ENCODE measurements at regions not wholly inside any gene's neighbourhood (a gene's known extent, or its start where the extent isn't known, plus 50 kb on each side); places are given as distances from the start of the nearest gene placed in this dataset.

GRCh38 chr4:60814549-60814948, 385.6 kb upstream of the ADGRL3 start:
- TF ChIP-seq EP300 (IDR thresholded peaks at IDR 0.05; ENCODE audit: borderline replicate concordance in 1 of 2, low read depth in 2 of 2, low read length in 2 of 2) (no peak), POLR2AphosphoS5 (IDR thresholded peaks at IDR 0.05; ENCODE audit: low read depth, low read length) (no peak), SRF (IDR thresholded peaks at IDR 0.05; ENCODE audit: low read depth, low read length) (no peak), POLR2A (IDR thresholded peaks at IDR 0.05; ENCODE audit: control extremely low read depth in 1 of 2, low read depth in 2 of 2, low read length in 2 of 2) (no peak)
- CTCF ChIA-PET (ENCODE audit: partially characterized antibody) = no interaction called here
- no peak for FAIRE-seq

More at GRCh38 chr4:60814549-60814948, 385.6 kb upstream of the ADGRL3 start:
- H3K14ac ChIP-seq (ENCODE audit: insufficient read length) = no peak overlapping the region
- H3K4me1 ChIP-seq (replicated peaks in 1 of 4; ENCODE audit: control insufficient read depth in 3 of 4, insufficient read depth in 4 of 4, low read length in 3 of 4) = no peaks in the 10 kb centered on the region
- H4K20me1 ChIP-seq (replicated peaks in 1 of 2; ENCODE audit: control insufficient read depth in 1 of 2, insufficient read depth in 2 of 2, low read length in 2 of 2) = no peaks in the 10 kb centered on the region
- no peaks in the 10 kb centered on the region for H3K36me3 ChIP-seq (ENCODE audit: control insufficient read depth in 2 of 4, insufficient read depth in 4 of 4, low read length in 3 of 4)
- no peak overlapping the region for H2BK20ac ChIP-seq (ENCODE audit: low read length)
- no peak overlapping the region for H3K4ac ChIP-seq (replicated peaks; ENCODE audit: insufficient read length, low read depth, low read length)
- H2BK15ac ChIP-seq (ENCODE audit: low read length) = no peak overlapping the region
- no peak overlapping the region for H3K4me2 ChIP-seq (ENCODE audit: insufficient read depth in 1 of 2, low read depth in 2 of 2, low read length in 2 of 2)
- H2AK5ac ChIP-seq (ENCODE audit: low read depth, low read length) = no peak overlapping the region
- no peak overlapping the region for H4K8ac ChIP-seq (ENCODE audit: extremely low read depth, insufficient read depth, low read length)
- no peak overlapping the region for H2AFZ ChIP-seq (ENCODE audit: low read length)
- H3K18ac ChIP-seq (ENCODE audit: extremely low read depth, low read length) = no peak overlapping the region
- POLR2A ChIA-PET (ENCODE audit: partially characterized antibody) = no interaction called here
- no peak overlapping the region for H4K5ac ChIP-seq (ENCODE audit: insufficient read length, low read depth, low read length)
- H2BK12ac ChIP-seq (ENCODE audit: low read depth, low read length) = no peak overlapping the region
- H3K4me3 ChIP-seq (ENCODE audit: extremely low read depth in 1 of 4, insufficient read depth in 2 of 4, low read depth in 3 of 4, low read length in 4 of 4) = no peak overlapping the region
- 88% methylated on average over 4 of the region's 4 CpGs; no CpG with 5 or more reads in 1 of the 2 experiments for WGBS, 2 experiments (ENCODE audit: extremely low coverage in 1 of 2, insufficient coverage in 1 of 2, insufficient read length in 1 of 2, insufficient replicate concordance in 2 of 2, low coverage in 1 of 2, low lambda C conversion rate in 2 of 2, missing lambda C conversion rate in 1 of 2)
- H3K9ac ChIP-seq (replicated peaks in 1 of 4; ENCODE audit: extremely low read depth in 1 of 4, low read depth in 3 of 4, low read length in 3 of 4) = no peak overlapping the region
- no peaks in the 10 kb centered on the region for H3K9me3 ChIP-seq (ENCODE audit: insufficient read depth in 2 of 2, low read depth in 1 of 2, low read length in 1 of 2)
- no peak overlapping the region for H4K91ac ChIP-seq (replicated peaks; ENCODE audit: insufficient read length, low read length)
- H2BK5ac ChIP-seq (ENCODE audit: low read depth, low read length) = no peak overlapping the region
- no peak overlapping the region for H2BK120ac ChIP-seq (replicated peaks; ENCODE audit: low read depth, low read length)
- DNase-seq (ENCODE audit: low read depth in 1 of 2, low spot score in 2 of 2) = no peak
- no peaks in the 10 kb centered on the region for H3K27me3 ChIP-seq (replicated peaks in 1 of 4; ENCODE audit: control insufficient read depth in 3 of 4, extremely low read depth in 1 of 4, insufficient read depth in 3 of 4, low read length in 3 of 4)
- H3K23me2 ChIP-seq (ENCODE audit: low read depth, low read length) = no peaks in the 10 kb centered on the region
- no peaks in the 10 kb centered on the region for H3K79me2 ChIP-seq (ENCODE audit: control insufficient read depth in 1 of 2, insufficient read depth in 2 of 2, low read length in 2 of 2)
- no peak overlapping the region for H3K56ac ChIP-seq (replicated peaks; ENCODE audit: insufficient read length, low read depth, low read length)
- no peaks in the 10 kb centered on the region for H3K79me1 ChIP-seq (ENCODE audit: low read depth, low read length)
- no peak overlapping the region for H3K23ac ChIP-seq (ENCODE audit: insufficient read length)
- no peak overlapping the region for H3K27ac ChIP-seq (ENCODE audit: low read depth, low read length)
